Fibroblast of mammary gland (primary cell): ENCODE measurements at regions not wholly inside any gene's neighbourhood (a gene's known extent, or its start where the extent isn't known, plus 50 kb on each side); places are given as distances from the start of the nearest gene placed in this dataset.

Source experiments
- DNase-seq: peaks from one replicate; pipeline ENCODE4 v3.0.0-alpha.2; 2010; ENCODE audit warnings: low read depth
- H3K4me3 ChIP-seq: 2 replicates; pipeline ENCODE4 v1.5.1; 2011; ENCODE audit warnings: low read depth, mild to moderate bottlenecking, low read length, moderate library complexity; ENCODE audit not compliant: control insufficient read depth
- TF ChIP-seq, protein P1 (sequence below): conservative IDR thresholded peaks from 2 replicates; pipeline ENCODE4 v1.5.1; 2011; ENCODE audit warnings: low read depth, low read length, inconsistent platforms; ENCODE audit not compliant: control insufficient read depth, insufficient read depth

DNA sequence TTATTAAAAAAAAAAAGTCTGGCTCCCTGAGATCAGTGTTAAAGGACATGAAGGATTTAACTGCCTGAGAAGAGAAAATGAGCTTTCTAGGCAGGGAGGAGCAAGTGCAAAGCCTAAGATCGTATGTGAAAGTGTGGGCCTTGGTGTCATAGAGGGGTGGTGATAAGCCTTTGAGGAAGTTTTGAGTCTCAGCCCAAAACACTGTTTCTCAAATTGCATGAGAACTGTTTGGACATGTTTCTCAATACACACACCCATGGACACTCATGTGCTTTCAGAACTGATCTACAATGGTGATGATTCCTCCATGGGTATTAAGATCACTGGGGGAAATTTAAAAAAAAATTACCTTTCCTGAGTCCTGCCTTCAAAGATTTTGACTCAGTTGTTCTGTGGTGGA lies 336.7 kb upstream of the RND3 start:
- TF ChIP-seq, protein P1, sequence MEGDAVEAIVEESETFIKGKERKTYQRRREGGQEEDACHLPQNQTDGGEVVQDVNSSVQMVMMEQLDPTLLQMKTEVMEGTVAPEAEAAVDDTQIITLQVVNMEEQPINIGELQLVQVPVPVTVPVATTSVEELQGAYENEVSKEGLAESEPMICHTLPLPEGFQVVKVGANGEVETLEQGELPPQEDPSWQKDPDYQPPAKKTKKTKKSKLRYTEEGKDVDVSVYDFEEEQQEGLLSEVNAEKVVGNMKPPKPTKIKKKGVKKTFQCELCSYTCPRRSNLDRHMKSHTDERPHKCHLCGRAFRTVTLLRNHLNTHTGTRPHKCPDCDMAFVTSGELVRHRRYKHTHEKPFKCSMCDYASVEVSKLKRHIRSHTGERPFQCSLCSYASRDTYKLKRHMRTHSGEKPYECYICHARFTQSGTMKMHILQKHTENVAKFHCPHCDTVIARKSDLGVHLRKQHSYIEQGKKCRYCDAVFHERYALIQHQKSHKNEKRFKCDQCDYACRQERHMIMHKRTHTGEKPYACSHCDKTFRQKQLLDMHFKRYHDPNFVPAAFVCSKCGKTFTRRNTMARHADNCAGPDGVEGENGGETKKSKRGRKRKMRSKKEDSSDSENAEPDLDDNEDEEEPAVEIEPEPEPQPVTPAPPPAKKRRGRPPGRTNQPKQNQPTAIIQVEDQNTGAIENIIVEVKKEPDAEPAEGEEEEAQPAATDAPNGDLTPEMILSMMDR, result no peak
- DNase-seq, result no peak
- no peak overlapping the region for H3K4me3 ChIP-seq

DNA sequence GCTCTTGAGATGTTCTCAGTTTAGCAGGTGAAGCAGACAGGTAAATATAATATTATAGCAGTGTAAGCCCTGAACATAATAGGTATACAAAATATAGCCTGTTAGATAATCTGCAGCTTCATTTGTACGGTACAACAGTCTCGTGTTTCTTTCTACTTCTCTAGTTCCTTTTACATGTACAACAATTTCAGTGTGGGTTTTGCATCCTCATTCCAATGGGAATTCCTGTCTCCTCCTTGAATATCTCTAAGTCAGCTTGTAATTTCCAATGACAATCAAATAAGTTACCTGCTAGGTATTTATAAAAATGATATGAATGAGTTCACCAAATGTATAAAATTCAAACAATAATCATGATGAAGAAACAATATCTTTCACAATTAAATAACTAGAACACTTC lies 330.0 kb upstream of the RND3 start:
- DNase-seq, result no peak
- no peak overlapping the region for H3K4me3 ChIP-seq
- TF ChIP-seq, protein P1, result no peak

DNA sequence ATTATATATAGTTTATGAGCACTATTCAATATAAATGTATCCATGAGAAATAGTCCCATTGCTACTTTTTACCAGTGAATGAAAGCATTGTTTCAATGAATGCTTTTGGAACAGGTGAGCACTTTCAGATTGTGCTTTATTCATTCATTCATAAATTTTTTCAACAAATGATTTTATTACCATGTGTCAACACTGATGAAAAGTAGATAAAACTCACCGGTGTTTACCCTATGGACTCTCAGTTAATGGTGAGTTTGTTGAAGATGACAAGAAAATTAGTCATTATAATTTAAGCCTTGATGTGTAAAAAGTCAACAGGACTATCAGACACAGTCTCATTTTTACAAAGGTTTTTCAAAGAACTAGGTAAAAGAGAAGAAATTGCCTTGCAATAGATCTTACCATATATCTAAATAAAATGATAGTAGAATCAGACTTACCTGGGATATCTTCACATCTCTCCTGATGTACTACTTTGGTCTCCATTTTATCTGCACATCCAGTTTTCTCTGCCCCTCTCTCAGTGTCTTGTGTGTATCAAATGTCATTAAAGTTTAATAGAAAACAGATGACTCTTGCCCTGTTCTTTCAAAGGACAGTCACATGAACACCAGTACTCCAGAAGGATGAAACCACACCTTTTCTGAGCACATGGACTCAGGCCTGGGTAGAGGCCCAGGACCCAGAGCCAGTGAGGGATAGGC lies 325.3 kb upstream of the RND3 start:
- TF ChIP-seq, protein P1, result no peak
- no peak for DNase-seq
- H3K4me3 ChIP-seq, result no peak overlapping the region

DNA sequence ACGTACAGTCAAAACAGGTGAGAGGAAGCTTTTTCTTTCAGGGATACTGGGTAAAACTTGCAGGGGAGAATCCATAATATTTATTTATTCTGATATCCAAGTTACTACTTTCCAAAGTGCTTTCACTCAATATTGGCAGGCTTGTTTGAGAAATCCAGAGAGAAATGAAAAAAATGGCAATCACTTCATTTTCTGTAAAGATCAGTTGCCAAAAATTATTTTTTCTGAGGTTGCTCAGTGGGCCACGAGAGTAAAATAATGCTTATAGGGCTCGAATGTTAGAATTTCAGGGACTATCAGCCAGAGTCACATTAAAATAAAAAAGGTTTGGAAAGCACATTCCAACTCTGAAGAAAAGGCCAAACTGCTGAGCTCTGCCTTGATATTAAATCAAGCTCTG lies 324.6 kb upstream of the RND3 start:
- no peak for DNase-seq
- TF ChIP-seq, protein P1, result no peak
- no peak overlapping the region for H3K4me3 ChIP-seq

DNA sequence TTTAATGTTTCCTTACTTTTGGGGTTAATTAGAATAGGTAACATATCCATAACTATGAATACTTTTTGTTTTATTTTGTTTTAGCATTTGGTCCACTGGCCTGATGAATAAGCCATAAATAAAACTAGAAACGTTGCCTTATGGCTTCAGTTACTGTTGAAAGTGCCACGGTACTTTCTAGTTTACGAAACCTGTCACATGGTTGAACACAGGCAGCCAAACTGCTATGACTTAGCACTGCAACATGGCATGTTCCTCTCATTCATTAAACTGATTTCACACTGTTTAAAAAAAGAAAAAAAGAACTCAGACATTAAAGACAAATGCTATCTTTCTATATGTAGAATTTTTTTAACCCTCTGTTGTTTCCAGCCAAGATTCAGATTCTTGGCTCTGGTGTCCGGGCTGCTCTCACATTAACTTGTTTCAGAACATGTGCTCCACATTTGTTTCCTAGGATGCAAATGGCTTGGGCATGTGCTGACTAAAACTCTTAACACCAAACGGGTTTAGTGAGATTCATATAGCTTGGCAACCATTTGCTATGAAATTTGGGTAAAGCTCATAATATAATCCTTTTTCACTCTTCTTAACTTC lies 323.9 kb upstream of the RND3 start:
- TF ChIP-seq, protein P1, result no peak
- H3K4me3 ChIP-seq, result no peak overlapping the region
- peak; percentile 75 for DNase-seq

DNA sequence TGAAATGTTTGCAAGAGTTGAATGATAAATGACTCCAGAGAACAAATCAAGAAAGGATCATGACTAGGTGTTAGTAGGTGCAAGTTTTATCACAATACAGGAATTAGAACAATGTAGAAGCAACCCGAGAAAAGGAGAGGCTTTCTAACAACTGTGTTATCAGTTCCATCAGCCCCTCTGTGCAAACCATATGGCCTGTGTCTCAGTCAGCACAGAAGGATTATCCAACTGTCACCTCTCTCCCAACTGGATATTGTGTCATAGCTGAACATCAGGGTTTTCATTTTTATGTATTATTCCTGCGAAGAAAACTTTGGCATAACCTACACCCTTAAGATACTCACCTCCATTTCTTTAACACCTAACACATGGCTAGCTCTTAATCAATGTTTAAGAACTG lies 321.6 kb upstream of the RND3 start:
- TF ChIP-seq, protein P1, result no peak
- H3K4me3 ChIP-seq, result no peak overlapping the region
- DNase-seq, result no peak

DNA sequence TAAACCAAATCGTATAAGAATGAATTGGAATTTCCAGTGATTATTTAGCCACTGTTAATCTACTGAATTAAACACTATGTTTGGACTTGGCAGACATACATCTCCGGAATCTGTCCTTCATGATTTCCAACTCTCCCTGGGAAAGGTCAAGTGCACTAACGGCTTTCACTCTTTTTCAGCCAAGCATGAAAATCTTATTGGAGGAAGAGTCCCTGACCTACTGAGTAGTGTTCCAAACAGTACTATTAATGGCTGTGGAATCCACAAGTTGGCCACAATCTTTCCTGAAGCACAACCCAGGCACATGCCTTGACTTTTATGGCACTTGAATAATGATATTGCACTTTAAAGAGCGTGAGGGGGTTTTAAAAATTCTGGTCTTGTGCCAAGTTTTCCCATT lies 318.9 kb upstream of the RND3 start:
- no peak for DNase-seq

More for the DNA sequence above, 318.9 kb upstream of the RND3 start:
- H3K4me3 ChIP-seq, result no peak overlapping the region
- TF ChIP-seq, protein P1, result no peak
